GM18511 (cell line): ENCODE measurements at regions not wholly inside any gene's neighbourhood (a gene's known extent, or its start where the extent isn't known, plus 50 kb on each side); places are given as distances from the start of the nearest gene placed in this dataset.
"Not testable (repeated sequence)": the region's sequence is repeated elsewhere in the genome, so short reads cannot be mapped to it uniquely, and the experiment has no call there.

Experiments
- ATAC-seq: cut with Tn5 transposase; IDR thresholded peaks from one replicate; pipeline ENCODE4 v1.9.1; 2021; ENCODE audit warnings: mild to moderate bottlenecking, moderate library complexity; ENCODE audit not compliant: unreplicated experiment

DNA sequence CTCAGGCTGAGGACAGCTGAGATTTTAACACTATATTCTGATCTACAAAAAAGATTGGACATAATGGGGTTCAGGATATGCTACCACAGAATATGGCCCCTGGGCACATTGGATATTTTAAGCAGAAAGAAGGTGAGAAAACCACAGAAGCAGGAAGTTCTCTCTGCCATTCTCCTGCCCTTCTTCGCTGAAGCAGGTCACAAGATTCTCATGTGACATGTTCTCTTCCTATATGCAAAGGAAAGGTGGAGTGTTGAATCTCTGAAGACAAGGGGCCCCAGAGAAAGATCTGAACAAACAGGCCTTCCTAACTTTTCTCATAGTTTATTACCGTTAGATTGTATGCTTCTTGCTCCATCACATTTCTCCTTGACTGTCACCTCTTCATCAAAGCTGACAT lies 285.7 kb downstream of the S1PR1 start:
- ATAC-seq, result no peak

DNA sequence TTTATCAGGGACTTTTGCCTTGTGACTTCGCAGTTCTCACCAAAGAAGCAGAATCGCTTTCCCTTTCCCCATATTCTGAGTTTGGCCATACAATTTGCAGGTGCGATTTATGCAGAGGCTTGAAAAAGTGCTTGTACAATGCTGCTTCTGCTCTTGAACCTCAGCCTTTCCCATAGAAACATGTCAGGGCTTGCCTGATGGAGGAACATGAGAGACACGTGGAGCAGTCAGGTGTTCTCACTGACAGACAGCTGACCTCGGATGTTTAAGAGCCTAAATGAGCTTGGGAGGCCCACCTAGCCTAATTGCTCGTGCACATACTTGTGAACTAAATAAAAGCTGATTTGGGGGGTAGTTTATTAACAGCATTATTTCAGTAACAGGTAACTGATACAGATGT lies 290.0 kb downstream of the S1PR1 start:
- no peak for ATAC-seq

DNA sequence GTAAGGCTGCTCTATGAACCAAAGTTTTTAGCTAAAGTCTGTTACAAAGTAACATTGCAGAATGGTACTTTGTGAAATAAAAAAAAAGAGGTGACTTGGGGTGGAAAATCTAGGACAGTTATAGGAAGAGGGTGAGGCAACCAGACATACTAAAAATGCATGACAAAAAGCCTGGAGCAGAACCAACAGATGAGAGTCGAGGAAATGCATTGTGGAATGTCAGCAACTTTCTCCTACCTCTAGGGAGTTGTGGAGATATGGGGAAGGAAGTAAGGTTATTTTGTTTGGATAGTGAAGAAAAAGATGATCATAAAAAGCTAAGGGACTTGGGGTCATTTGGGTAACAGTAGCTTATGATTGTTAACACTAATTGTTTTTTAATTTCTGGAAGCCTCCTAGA lies 295.6 kb downstream of the S1PR1 start:
- ATAC-seq, result no peak

DNA sequence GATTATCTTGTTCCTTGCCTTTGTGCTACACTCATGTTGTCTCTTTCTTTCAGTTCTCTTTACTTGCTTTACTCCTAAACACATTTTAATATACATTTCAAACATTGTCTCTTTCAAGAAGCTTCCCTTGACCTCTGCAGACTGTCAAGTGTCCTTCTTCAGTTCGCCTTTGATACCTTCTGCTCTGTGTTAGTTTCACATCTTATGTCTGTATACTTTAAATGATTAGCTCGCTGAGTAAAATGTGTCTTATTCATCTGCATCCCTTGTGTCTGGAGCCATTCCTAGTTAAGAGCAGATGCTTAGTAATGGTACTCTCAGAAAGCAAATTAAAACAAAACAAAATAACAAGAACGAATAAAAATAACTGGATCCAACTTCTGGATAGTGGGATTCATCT lies 303.3 kb downstream of the S1PR1 start:
- peak; percentile 62 for ATAC-seq

DNA sequence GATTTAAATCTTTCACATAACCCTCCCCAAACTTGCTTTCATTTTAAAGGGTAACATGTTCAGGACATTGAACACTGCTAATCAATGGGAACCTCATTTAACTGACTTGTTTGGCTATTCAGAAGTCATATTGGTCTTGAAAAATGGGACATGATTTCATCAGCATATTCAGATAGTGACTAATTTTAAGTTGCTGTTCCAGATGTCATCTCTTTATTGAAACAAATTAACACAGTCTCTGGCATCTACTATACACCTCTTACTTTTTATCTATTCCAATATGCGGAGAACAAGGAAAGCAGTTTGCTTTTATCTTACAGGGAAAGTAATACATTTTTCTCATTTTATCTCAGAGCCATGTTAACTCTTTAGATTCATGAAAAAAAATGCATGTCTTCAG lies 310.1 kb downstream of the S1PR1 start:
- ATAC-seq, result no peak

DNA sequence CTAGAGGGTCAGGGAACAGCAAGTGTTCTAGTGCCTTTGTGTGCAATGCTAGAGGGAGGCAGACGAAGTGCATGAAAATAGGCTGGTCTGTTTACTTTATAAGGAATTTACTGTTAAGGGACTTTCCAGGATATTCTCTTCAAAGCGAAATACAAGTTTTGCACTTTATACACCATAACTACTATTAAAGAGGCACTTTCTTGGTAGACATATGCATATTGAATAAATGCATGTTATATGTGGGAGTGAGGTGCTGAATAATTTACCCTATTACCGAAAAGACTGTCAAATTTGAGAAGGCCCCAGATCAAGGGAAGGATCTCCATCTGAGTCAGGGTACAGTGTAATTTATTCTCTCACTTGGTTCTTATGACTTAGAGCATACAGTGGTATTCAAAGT lies 310.5 kb downstream of the S1PR1 start:
- ATAC-seq, result no peak

DNA sequence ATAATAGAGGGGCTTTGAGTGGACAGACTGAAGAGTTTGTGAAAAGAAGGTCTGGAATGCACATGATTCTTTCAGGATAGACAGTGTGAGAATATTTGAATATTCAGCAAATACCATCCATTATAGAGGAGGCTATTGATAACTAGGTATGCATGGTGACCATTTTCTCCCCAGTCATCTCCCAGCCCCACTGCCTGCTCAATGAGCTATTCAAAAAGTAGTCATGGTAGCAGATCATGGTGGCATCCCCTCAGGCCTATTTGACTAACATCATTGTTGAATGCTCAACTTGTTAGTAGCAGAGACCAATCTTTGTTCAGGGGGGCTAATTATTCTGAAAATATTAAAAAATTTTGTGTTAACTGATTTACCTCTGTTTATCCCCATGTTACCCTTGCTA lies 311.6 kb downstream of the S1PR1 start:
- ATAC-seq, result no peak

DNA sequence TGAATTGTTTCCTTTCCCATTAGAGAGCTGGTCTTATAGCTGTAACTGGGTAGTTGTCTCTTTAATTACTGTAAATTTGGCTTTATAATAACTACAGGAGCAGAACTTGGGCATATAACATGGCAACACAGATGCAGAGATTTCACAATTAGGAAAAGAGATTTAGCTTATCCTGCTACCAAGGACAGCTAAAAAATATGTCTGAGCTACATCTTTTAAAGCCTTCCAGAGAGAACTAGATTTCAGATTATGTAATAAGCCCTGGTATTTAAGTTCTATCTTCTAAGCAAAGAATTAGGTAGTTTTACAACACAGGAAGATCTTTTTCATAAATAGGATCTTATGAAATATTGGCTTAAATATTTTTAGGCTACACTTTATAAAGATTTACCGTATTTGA lies 313.8 kb downstream of the S1PR1 start:
- ATAC-seq, result no peak

DNA sequence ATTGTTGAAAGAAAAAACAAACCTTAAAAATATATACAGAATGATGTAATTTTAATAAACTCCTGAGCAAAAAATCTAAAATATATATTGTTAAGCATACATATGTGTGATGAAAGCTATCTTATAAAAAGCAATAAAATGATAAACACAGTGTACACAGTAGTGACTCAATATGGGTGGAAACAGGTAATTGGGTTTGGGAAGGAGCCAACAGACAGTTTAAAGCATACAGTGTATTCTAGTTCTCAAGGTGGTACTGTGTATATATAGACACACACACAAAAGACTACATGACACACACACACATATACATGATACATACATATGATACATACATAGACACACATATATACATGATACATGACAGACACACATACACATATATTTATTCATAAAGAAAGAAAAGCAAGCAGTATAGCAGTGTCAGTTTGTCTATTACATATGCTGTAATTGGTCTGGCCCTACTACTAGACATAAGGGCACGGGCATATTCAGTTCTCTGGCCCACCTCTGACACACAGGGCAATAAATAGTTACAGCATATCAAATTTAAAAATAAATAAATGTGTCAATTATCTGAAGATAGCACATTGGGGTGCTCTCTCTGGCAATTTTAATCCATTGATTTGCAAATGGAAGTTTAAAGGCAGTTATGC lies 330.2 kb downstream of the S1PR1 start:
- no peak for ATAC-seq

DNA sequence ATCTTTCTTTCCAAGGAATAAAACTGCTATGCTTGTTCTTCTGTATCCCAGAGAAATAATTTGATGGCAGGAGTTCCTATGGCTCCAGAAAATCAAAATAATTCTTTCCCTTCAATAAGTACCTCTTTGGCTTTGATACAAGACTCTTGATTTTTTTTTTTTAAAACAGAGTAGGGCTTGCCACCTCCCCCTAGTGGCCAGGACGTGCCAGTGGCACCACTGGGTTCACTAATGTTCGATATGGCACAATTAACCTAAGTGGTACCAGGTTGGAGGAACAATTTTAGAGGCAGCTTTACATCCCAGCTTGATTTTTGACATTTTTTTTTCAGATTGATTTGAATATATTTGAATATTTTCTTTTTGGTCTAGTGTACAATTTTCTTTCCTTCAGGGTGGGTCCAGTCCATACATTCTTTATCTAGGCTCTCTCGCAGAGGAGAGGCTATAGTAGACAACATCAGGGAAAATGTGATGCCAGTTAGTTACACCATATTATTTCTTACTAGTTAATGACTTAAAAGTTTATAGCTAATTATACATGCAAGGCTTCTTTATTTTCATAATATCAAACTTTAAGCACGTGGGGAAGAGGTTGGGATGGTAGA lies 330.9 kb downstream of the S1PR1 start:
- peak; percentile 98 for ATAC-seq

DNA sequence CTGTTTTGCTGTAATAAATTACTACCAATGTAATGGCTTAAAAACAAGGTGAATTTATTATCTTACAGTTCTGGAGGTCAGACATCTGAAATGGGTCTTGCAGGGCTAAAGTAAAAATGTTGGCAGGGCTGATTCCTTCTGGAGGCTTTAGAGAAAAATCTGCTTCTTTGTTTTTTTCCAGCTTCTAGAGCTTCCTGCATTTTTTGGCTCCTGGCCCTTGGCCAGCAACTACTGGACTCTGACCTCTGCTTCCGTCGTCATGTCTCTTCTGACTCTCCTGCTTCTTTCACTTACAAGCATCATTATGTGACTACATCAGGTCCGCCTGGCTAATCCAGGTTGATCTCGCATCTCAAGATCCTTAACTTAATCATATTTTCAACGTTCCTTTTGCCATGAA lies 350.9 kb downstream of the S1PR1 start:
- no peak for ATAC-seq

DNA sequence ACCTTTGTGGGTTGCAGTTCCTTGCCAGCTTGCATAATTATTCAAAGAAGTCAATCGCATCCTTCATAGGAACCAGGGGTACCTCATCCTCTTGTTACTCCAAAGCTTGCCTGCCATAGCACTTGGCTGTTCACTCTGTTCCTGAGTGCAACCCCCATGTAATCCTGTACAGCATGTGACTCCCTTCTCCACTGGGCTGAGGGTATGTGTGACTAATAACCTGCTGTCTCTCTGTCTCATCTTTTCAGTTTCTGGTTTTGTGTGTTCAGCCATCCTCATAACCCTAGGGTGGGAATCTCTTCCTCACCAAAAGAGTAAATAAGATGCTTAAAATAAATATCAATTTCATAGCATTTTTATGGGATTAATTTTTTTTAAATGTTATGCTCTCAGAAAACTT lies 351.9 kb downstream of the S1PR1 start:
- peak; percentile 50 for ATAC-seq

DNA sequence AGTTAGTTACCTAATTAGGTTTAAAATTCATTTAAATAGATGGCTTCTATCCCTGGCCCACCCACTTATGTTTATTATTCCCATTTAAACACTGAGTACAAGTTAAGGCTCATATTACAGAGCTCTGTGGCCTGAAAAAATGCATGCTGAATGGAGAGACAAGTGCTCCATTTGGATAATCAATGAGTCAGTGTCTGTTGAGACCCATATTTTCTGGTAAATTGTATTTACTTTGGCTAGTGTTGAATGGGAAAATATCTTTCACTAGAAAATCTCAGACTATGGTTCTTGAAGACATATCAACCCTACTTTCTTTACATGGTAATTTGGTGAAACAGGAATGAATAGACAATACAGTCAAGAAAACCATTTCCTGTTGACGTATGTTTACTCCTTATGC lies 356.0 kb downstream of the S1PR1 start:
- no peak for ATAC-seq

DNA sequence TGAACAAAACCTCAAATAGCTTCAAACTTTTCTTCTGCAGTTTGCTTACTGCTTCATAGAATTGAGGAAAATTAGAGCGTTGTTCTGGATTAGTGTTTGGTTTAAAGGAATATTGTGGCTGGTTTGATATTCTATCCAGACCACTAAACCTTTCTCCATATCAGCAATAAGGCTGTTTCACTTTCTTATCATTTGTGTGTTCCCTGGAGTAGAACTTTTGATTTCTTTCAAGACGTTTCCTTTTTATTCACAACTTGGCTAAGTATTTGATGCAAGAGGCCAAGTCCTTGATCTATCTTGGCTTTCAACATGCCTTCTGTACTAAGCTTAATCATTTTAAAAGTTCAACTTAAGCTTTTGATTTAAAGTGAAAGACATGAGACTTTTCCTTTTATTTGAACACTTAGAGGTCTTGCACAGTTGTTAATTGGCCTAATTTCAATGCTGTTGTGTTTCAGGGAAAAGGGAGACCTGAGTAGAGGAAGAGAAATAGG lies 359.1 kb downstream of the S1PR1 start:
- ATAC-seq, result no peak

DNA sequence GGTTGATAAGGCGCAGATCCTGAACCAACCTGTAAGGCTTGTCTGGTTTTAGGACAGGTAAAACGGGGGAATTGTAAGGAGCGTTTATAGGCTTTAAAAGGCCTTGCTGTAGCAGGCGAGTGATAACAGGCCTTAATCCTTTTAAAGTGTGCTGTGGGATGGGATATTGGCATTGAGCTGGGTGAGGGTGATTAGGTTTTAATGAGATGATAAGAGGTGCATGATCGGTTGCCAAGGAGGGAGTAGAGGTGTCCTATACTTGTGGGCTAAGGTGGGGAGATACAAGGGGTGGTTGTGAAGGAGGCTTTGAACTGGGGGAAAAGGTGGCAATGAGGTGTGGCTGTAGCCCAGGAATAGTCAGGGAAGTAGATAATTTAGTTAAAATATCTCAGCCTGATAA lies 363.8 kb downstream of the S1PR1 start:
- ATAC-seq, result not testable (repeated sequence)

DNA sequence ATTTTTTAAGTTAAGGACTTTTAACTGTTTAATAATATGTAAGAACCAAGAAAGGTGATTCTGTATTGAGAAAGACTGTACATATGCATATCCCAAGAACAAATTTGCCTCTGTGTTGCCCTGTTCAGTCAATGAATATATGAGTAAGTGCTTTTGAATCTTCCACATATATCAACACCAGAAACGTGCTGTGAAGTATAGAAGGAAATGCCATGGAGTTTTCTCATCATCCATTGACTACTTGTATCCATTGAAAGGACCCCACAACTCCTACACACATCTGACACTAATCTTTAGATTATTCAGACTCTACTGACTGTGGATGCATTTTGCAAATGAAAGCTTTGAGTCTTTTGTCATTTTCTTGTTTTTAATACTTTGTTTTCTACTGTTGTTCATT lies 366.9 kb downstream of the S1PR1 start:
- ATAC-seq, result no peak

DNA sequence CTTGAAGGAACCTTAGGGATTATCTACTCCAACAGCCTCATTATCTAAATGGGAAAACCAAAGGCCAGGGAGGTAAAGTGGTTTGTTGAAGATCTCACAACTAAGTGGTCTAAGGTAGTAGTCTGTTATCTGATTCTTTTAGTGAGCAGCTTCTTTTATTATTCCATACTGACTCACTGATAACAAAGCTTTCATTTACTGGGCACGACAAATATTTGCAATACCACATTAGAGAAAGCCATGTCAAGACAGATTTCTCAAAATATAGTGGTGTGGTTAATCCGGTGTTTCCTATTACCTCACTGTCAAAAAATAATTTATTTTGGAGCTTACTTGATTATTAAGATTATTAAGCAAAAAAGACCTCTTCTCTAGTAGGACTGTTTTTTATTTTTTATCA lies 369.1 kb downstream of the S1PR1 start:
- ATAC-seq, result no peak

DNA sequence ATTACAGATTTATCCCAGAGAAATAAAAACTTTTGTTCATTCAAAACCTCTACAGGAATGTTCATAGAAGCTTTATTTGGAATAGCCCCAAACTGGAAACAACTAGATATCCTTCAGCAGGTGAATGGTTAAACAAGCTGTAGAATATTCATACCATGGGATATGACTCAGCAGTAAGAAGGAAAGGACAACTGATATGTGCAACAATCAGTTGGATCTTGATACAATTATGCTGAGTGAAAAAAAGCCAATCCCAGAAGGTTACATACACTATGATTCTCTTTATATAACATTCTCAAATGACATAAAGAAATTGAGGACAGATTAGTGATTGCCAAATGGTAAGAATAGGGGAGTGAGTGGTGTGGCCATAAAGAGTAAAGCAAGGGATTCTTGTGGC lies 376.7 kb downstream of the S1PR1 start:
- no peak for ATAC-seq

DNA sequence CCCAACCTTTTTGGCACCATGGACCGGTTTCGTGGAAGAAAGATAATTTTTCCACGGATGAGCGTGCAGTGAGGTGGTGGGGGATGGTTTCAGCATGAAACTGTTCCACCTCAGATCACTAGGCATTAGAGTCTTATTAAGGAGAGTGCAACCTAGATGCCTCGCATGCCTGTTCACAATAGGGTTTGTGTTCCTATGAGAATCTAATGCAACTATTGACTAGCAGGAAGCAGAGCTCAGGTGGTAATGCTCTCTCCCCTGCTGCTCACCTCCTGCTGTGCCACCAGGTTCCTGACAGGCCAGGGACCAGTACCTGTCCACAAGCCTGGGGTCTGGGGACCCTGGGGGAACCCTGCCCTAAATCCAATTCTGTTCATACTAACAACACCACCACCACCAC lies 377.8 kb downstream of the OLFM3 start:
- no peak for ATAC-seq

DNA sequence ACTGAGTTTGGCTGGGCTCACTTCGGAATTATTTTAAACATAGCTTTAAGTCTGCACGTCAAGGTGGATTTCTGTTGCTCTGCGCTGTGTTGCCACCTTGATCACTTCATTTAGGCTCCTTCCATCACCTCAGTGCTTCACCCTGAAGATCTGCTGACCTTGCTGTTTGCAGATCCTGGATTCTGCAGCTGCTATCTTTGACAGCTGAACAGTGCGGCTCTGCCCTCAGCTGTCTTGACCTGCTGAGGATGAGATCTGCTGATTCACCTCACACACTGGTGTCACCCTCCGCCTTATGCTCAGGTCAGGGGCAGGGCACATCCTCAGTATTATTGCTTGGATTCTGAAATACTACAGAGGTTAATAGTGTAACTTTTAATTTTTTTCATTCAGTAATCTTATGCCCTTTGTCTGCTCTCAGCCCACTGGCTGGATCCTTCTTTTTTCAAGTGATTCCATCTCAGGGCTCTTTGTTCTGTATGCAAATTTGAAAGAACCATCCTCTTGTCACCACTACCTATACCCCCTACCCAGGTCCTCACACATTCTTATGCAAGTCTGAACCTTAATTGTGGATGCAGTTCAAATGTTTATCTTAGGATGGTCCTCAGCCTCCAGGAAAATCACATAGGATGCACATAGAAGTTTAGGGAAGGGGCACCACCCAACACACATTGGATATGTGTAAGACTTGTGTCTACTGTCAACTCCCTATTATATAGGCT lies 364.0 kb downstream of the OLFM3 start:
- no peak for ATAC-seq

DNA sequence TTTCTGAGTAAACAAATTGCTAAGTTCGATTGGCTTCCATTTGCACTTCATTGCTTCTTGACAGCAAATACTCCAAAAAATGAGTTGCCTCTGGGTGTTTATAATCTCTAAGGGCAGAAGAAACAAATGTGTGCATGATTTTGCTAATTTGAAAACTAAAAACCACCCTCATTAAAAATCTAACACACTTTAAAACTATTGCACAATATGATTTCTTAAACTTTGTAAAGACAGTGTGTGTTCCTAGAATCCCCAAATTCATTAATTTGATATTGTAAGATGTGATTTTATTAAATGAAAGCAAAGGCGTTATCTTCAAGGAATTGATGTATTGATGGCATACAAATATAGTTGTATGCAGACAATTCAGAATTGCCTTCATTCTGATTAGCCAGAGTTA lies 350.9 kb downstream of the OLFM3 start:
- no peak for ATAC-seq

DNA sequence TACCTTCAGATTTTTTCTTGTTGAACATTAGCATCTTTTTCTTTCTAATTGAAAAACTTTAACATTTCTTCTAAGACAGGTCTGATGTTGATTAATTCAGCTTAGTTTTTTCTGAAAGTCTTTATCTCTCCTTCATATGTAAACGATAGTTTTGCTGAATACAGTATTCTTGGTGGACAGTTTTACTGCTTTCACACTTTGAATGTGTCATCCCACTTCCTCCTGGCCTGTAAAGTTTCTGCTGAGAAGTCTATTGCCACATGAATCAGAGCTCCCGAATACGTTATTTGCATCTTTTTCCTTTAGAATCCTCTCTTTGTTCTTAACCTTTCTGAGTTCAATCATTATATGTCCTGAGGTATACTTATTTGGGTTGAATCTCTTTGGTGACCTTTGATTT lies 344.2 kb downstream of the OLFM3 start:
- ATAC-seq, result no peak
